Natural killer cell treated with Interleukin-12 subunit alpha and Interleukin-12 subunit beta and Interleukin-15 and Interleukin-18, amount 100 ng/mL, for 72 hours (primary cell): ENCODE measurements at regions not wholly inside any gene's neighbourhood (a gene's known extent, or its start where the extent isn't known, plus 50 kb on each side); places are given as distances from the start of the nearest gene placed in this dataset.

Source experiments
- ATAC-seq, 2 donors: fragments of 150-1000 bp; cut with Tn5 transposase in 1 of 2; sonication (Bioruptor Pico), chemical (Tn5 transposase) in 1 of 2; 2 replicates each; pipeline ENCODE4 v1.10.0; 2021
- DNase-seq: peaks from one replicate; pipeline ENCODE4 v3.0.0; 2022; ENCODE audit warnings: low spot score
- H3K27ac Mint-ChIP-seq, 2 donors: 1 replicate in 1 of 2; 2 replicates in 1 of 2; pipeline ENCODE4 v1.8.0; 2022; ENCODE audit warnings: mixed read lengths in 2 of 2, mild to moderate bottlenecking in 1 of 2, moderate library complexity in 1 of 2
- H3K27me3 Mint-ChIP-seq, 2 donors: 1 replicate in 1 of 2; 2 replicates in 1 of 2; pipeline ENCODE4 v1.8.0; 2022; ENCODE audit warnings: mixed read lengths in 2 of 2
- H3K36me3 Mint-ChIP-seq: one replicate; pipeline ENCODE4 v1.8.0; 2022; ENCODE audit warnings: mixed read lengths
- H3K4me1 Mint-ChIP-seq, 2 donors: 1 replicate in 1 of 2; 2 replicates in 1 of 2; pipeline ENCODE4 v1.8.0; 2022; ENCODE audit warnings: low read depth in 2 of 2, mixed read lengths in 2 of 2, mild to moderate bottlenecking in 1 of 2
- H3K4me3 Mint-ChIP-seq: one replicate; pipeline ENCODE4 v1.8.0; 2022; ENCODE audit warnings: mixed read lengths
- H3K9me3 Mint-ChIP-seq: 2 replicates; pipeline ENCODE4 v1.8.0; 2022; ENCODE audit warnings: mixed read lengths

DNA sequence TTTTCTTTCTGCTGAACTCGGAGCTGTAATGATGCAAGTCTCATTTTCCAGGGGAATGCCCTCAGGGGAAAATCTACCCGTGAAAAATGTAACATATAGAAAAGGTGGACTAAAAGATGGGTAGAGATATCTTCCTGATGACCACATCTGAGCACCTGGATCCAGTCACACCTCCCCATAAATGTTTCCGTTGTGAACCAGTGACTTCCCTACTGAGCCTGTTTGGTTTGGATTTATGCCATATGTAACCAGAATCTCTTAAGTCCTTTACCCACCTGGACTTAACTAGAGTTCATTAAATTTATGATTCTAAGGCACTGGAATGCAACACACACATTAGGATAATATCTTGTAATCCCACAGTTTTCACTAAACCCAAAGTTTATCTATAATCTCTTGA lies 171.1 kb downstream of the ZNF330 start:
- no peak for ATAC-seq
- Mint-ChIP-seq H3K4me3 (no peak overlapping the region), H3K27me3 (peaks cover 0 to 5% of the 10 kb centered on the region in 2 donors), H3K36me3 (no peaks in the 10 kb centered on the region), H3K9me3 (peaks cover 3% of the 10 kb centered on the region), H3K27ac (no peak overlapping the region), H3K4me1 (no peaks in the 10 kb centered on the region)
- no peak for DNase-seq

- H3K27ac Mint-ChIP-seq: no peak overlapping the region
Observed at GRCh38 chr4:141395246-141395830, 174.6 kb downstream of the ZNF330 start.

GRCh38 chr4:141395919-141396318 lies 175.2 kb downstream of the ZNF330 start:
- DNase-seq: no peak
- H3K36me3 Mint-ChIP-seq: no peaks in the 10 kb centered on the region
- H3K27ac Mint-ChIP-seq: no peak overlapping the region
- no peak overlapping the region for H3K4me3 Mint-ChIP-seq
- ATAC-seq: no peak
- no peaks in the 10 kb centered on the region for H3K4me1 Mint-ChIP-seq
- peaks cover 0 to 3% of the 10 kb centered on the region in 2 donors for H3K27me3 Mint-ChIP-seq
- peaks cover 3% of the 10 kb centered on the region for H3K9me3 Mint-ChIP-seq

More at GRCh38 chr4:141395246-141395830, 174.6 kb downstream of the ZNF330 start:
- Mint-ChIP-seq H3K4me3 (no peak overlapping the region), H3K4me1 (no peaks in the 10 kb centered on the region), H3K27me3 (peaks cover 0 to 3% of the 10 kb centered on the region in 2 donors), H3K36me3 (no peaks in the 10 kb centered on the region), H3K9me3 (peaks cover 3% of the 10 kb centered on the region)
- no peak for ATAC-seq
- DNase-seq: no peak

- Mint-ChIP-seq H3K27ac (no peak overlapping the region), H3K27me3 (no peaks in the 10 kb centered on the region), H3K36me3 (no peaks in the 10 kb centered on the region), H3K4me3 (no peak overlapping the region), H3K4me1 (no peaks in the 10 kb centered on the region), H3K9me3 (no peaks in the 10 kb centered on the region)
- ATAC-seq: no peak
- no peak for DNase-seq
Observed at GRCh38 chr4:141402712-141403111, 182.0 kb downstream of the ZNF330 start.

GRCh38 chr4:141403782-141404181 lies 183.1 kb downstream of the ZNF330 start:
- H3K4me3 Mint-ChIP-seq: no peak overlapping the region
- H3K36me3 Mint-ChIP-seq: no peaks in the 10 kb centered on the region
- ATAC-seq (no peak), DNase-seq (no peak)
- H3K9me3 Mint-ChIP-seq: no peaks in the 10 kb centered on the region
- no peak overlapping the region for H3K27ac Mint-ChIP-seq
- H3K4me1 Mint-ChIP-seq: no peaks in the 10 kb centered on the region
- no peaks in the 10 kb centered on the region for H3K27me3 Mint-ChIP-seq

- Mint-ChIP-seq H3K27ac (no peak overlapping the region), H3K36me3 (no peaks in the 10 kb centered on the region), H3K27me3 (no peaks in the 10 kb centered on the region)
Observed at GRCh38 chr4:141406237-141406636, 185.5 kb downstream of the ZNF330 start.

DNA sequence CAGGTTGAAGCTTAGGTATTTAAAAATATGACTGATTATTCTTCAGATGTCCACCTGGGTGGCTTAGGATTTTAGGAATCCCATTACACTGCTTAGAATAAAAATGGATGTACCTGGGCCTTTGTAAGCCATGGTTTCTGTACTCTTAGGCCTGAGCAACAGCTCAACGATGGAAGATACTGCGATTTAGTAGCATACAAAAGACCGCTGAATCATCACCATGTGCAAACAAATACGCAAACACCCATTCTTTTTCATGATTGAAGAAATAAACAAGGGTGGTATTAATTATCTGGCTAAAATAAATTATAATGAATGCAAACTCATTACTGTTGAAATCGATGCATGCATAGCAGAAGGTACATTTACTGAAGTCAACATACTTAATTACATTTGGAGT lies 188.9 kb downstream of the ZNF330 start:
- no peak overlapping the region for H3K4me3 Mint-ChIP-seq
- no peak overlapping the region for H3K27ac Mint-ChIP-seq
- H3K9me3 Mint-ChIP-seq: no peaks in the 10 kb centered on the region
- DNase-seq (no peak), ATAC-seq (no peak)
- H3K27me3 Mint-ChIP-seq: no peaks in the 10 kb centered on the region
- H3K4me1 Mint-ChIP-seq: no peaks in the 10 kb centered on the region
- H3K36me3 Mint-ChIP-seq: no peaks in the 10 kb centered on the region

More at GRCh38 chr4:141406237-141406636, 185.5 kb downstream of the ZNF330 start:
- Mint-ChIP-seq H3K4me3 (no peak overlapping the region), H3K9me3 (no peaks in the 10 kb centered on the region), H3K4me1 (no peaks in the 10 kb centered on the region)
- DNase-seq: no peak
- ATAC-seq: no peak

DNA sequence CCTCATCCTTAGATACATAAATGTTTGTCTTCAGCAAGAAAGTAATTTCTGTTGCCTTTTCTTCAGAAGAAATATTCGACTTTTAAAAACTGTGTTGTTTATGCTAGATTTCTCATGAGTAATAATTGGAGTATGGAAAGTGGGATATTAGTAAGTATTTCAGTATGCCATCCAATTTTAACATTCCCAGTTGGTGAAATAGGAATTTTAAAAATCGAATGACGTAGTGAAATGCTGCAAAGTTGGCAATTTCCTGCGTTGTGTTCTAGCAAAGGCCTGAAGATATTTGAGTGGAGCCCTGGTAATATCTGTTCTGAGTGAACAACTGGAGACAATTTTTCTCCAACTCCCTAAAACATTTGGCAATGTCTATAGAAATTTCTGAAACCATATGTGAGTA lies 190.1 kb downstream of the ZNF330 start:
- Mint-ChIP-seq H3K4me3 (no peak overlapping the region), H3K27me3 (no peaks in the 10 kb centered on the region), H3K4me1 (no peaks in the 10 kb centered on the region), H3K27ac (no peak overlapping the region), H3K36me3 (no peaks in the 10 kb centered on the region), H3K9me3 (no peaks in the 10 kb centered on the region)
- no peak for ATAC-seq
- DNase-seq: no peak

GRCh38 chr4:141411936-141412335 lies 191.2 kb downstream of the ZNF330 start:
- no peak for ATAC-seq
- no peaks in the 10 kb centered on the region for H3K36me3 Mint-ChIP-seq
- H3K4me1 Mint-ChIP-seq: no peaks in the 10 kb centered on the region
- H3K9me3 Mint-ChIP-seq: no peaks in the 10 kb centered on the region
- H3K27ac Mint-ChIP-seq: no peak overlapping the region
- DNase-seq: no peak
- H3K27me3 Mint-ChIP-seq: no peaks in the 10 kb centered on the region
- H3K4me3 Mint-ChIP-seq: no peak overlapping the region

- Mint-ChIP-seq H3K4me3 (no peak overlapping the region), H3K27ac (no peak overlapping the region), H3K4me1 (no peaks in the 10 kb centered on the region), H3K9me3 (peaks cover 2% of the 10 kb centered on the region), H3K36me3 (no peaks in the 10 kb centered on the region), H3K27me3 (no peaks in the 10 kb centered on the region)
- no peak for DNase-seq
- no peak for ATAC-seq
Observed at GRCh38 chr4:141413366-141413765, 192.7 kb downstream of the ZNF330 start.

DNA sequence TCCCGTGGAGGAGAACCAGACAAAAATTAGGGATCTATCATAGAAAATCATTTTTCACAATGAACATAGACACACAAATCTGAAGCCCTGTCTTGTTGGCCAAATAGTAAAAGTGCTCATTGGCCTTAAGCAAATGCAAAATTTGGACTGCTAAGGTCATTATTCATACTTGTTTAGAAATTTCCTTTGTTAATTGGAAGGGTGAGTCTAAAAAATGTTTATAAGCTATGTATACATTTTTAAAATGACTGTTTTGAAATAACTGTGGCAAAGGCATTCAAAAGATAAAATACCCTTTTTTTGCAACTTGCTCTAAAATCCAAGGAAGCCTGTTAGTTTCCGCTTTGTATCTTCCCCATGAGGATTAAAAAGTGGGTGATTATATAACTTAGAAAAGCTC lies 195.0 kb downstream of the ZNF330 start:
- H3K4me3 Mint-ChIP-seq: no peak overlapping the region
- H3K27me3 Mint-ChIP-seq: no peaks in the 10 kb centered on the region
- H3K9me3 Mint-ChIP-seq: peaks cover 2% of the 10 kb centered on the region
- no peak for DNase-seq
- no peaks in the 10 kb centered on the region for H3K4me1 Mint-ChIP-seq
- H3K27ac Mint-ChIP-seq: no peak overlapping the region
- no peak for ATAC-seq
- H3K36me3 Mint-ChIP-seq: no peaks in the 10 kb centered on the region

- no peaks in the 10 kb centered on the region for H3K36me3 Mint-ChIP-seq
- DNase-seq: no peak
- H3K27me3 Mint-ChIP-seq: no peaks in the 10 kb centered on the region
- ATAC-seq: no peak
- no peak overlapping the region for H3K27ac Mint-ChIP-seq
- peaks cover 2% of the 10 kb centered on the region for H3K9me3 Mint-ChIP-seq
- no peaks in the 10 kb centered on the region for H3K4me1 Mint-ChIP-seq
- H3K4me3 Mint-ChIP-seq: no peak overlapping the region
Observed at GRCh38 chr4:141416219-141416618, 195.5 kb downstream of the ZNF330 start.

- peaks cover 3% of the 10 kb centered on the region for H3K9me3 Mint-ChIP-seq
Observed at GRCh38 chr4:141416677-141417363, 196.1 kb downstream of the ZNF330 start.

GRCh38 chr4:141417387-141417786 lies 196.7 kb downstream of the ZNF330 start:
- peaks cover 8% of the 10 kb centered on the region for H3K9me3 Mint-ChIP-seq
- H3K27ac Mint-ChIP-seq: no peak overlapping the region
- no peak for DNase-seq
- ATAC-seq: no peak
- no peaks in the 10 kb centered on the region for H3K4me1 Mint-ChIP-seq
- no peak overlapping the region for H3K4me3 Mint-ChIP-seq
- H3K36me3 Mint-ChIP-seq: no peaks in the 10 kb centered on the region
- no peaks in the 10 kb centered on the region for H3K27me3 Mint-ChIP-seq

More at GRCh38 chr4:141416677-141417363, 196.1 kb downstream of the ZNF330 start:
- Mint-ChIP-seq H3K27ac (no peak overlapping the region), H3K36me3 (no peaks in the 10 kb centered on the region), H3K4me3 (no peak overlapping the region), H3K27me3 (no peaks in the 10 kb centered on the region), H3K4me1 (no peaks in the 10 kb centered on the region)
- no peak for DNase-seq
- no peak for ATAC-seq

GRCh38 chr4:141425124-141425523 lies 204.4 kb downstream of the ZNF330 start:
- H3K4me3 Mint-ChIP-seq: no peak overlapping the region
- no peaks in the 10 kb centered on the region for H3K4me1 Mint-ChIP-seq
- no peaks in the 10 kb centered on the region for H3K36me3 Mint-ChIP-seq
- H3K27me3 Mint-ChIP-seq: no peaks in the 10 kb centered on the region
- no peak for DNase-seq
- no peak overlapping the region for H3K27ac Mint-ChIP-seq
- no peak for ATAC-seq
- peaks cover 16% of the 10 kb centered on the region for H3K9me3 Mint-ChIP-seq
